Testis (tissue), 2 donors: ENCODE measurements at regions not wholly inside any gene's neighbourhood (a gene's known extent, or its start where the extent isn't known, plus 50 kb on each side); places are given as distances from the start of the nearest gene placed in this dataset.

Source experiments
- CTCF ChIP-seq, 3 experiments: fragments of 450-650 bp in 2 of 3; fragments of 200-600 bp in 1 of 3; sonication (generic) in 1 of 3; IDR thresholded peaks; one replicate each; pipeline ENCODE4 v1.5.1; 2016 to 2019; ENCODE audit warnings: antibody characterized with exemption in 3 of 3, mild to moderate bottlenecking in 2 of 3, moderate library complexity in 1 of 3
- POLR2A ChIP-seq: fragments of 450-650 bp; IDR thresholded peaks from one replicate; pipeline ENCODE4 v1.6.1; 2017; ENCODE audit warnings: antibody characterized with exemption, mild to moderate bottlenecking, moderate library complexity

- TF ChIP-seq POLR2A (no peak), CTCF (IDR thresholded peaks at IDR 0.05) (no peak)
Observed at GRCh38 chr18:29172756-29173067, 995.8 kb upstream of the CDH2 start.
